NCI-H82 treated with DMSO at 0.1 percent for 48 hours (cell line): ENCODE measurements at regions not wholly inside any gene's neighbourhood (a gene's known extent, or its start where the extent isn't known, plus 50 kb on each side); places are given as distances from the start of the nearest gene placed in this dataset.
"Not testable (repeated sequence)": the region's sequence is repeated elsewhere in the genome, so short reads cannot be mapped to it uniquely, and the experiment has no call there.

Experiments
- DNase-seq: peaks from one replicate; lab custom pipeline; 2025; ENCODE audit not compliant: unreplicated experiment; lab: John Stamatoyannopoulos, UW

DNA sequence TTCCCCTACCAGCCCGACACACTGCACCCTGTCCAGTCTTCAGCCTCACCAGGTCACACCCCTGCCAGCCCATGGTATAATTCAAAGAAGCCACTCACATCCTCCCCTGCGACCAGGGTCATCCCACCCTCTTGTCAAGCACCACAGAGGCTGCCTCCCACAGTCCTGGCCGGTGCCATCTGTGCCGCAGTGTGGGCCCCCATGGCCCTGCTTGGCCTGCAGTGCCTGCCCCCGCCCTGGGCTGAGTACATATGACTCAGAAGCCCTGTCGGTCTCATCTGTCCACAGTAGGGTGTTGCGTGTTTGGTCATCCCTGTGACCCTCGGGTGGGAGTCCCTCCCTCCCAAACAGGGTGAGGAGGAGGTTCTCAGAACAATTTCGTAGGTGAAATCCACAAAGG lies 190.8 kb upstream of the AJAP1 start:
- DNase-seq = no peak

DNA sequence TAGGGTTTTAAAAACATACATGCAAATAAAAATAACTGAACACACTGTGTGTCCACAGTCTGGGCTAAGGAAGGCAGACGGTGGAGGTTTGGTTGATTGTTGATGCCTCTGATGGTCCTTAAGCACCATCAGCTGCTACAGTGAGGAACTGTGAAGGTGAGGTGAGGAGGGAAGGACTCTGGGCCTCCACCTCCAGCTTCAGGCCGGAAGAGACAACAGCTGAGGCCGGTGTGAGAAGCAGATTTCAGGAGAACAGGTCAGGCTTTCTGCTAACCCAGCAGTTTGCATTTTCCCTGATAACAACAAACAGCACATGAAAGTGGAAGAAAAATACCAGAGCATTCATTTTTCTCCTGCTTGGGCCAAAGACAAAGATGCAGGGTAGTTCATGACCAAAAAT lies 189.9 kb upstream of the AJAP1 start:
- DNase-seq = no peak

DNA sequence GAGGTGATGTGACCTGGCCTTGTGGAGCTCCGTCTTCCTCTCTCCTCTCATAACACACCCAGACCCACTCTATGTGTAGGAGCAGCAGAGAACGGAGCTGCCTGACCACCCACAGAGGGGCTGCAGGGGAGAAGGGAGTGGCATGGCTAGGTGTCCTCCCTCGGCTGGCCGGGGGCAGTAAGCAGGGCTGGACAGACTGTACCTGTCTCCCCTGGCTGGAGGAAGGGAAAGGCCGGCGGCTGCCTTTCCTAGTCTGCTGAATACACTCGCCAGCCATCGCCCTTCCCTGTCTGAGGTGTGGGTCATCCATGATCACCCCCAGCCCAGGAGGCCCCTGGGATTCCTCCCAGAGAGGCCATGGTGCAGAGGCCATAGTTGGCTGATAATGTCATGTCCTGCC lies 187.2 kb upstream of the AJAP1 start:
- no peak for DNase-seq

DNA sequence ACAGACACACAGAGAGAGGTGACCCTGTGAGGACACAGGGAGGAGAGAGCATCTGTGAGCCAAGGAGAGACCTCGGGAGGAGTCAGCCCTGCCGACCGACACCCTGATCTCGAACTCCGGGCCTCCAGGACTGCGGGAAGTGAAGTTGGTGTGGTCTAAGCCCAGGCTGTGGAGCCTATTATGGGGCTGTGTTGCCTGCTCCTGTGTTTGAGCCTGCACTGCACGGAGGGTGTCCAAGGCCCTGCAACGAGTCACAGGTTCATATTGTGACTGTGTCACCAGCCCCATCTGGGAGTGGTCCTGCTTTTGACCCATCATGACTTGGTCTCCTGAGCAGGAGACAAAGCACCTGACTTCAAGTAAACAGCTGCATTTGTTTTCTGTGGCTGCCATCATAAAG lies 186.0 kb upstream of the AJAP1 start:
- DNase-seq = no peak

DNA sequence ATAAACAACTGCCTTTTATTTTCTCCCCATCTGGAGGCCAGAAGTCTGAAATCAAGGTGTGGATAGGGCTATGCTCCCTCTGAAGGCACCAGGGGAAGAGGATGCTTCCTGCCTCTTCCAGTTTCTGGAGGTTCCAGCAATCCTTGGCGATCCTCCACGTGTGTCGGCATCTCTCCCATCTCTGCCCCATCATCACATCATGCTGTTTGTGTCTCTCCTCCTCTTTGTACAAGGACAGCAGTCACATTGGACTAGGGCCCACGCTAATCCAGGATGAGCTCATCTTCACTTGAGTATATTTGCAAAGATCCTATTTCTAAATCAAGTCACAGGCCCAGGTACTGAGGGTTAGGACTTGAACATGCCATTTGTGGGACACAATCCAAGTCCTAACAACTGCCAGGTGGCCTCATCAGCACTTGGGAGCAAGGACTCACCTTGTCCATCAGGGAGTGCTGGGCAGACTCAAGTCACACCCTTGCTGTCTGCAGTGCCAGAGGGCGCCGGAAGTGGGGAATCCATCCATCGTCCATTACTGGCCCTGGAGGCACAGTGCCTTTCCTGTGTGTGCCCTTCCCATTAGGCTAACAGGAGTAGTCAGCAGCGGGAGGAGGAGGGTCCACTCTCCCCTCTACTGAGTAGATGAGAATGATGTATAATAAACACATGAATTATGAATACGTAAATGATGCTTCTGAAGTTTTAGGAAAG lies 185.4 kb upstream of the AJAP1 start:
- DNase-seq = no peak

DNA sequence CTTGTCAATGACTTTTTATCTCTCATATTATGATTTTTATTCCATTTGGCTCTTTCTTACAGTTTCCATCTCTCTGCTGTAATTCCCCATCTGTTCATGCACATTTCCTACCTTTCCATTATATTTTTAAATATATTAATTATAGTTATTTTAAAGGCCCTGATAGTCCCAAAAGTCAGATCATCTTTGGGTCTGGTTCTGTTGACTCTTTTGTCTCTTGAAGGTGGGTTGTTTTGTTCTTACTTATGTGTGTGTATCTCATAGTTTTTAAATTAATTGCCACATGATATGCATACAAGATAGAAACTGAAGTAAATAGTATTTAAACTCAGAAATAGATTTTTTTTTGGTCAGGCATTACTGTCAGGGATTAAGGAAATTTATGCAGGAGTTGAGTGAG lies 178.0 kb upstream of the AJAP1 start:
- no peak for DNase-seq

DNA sequence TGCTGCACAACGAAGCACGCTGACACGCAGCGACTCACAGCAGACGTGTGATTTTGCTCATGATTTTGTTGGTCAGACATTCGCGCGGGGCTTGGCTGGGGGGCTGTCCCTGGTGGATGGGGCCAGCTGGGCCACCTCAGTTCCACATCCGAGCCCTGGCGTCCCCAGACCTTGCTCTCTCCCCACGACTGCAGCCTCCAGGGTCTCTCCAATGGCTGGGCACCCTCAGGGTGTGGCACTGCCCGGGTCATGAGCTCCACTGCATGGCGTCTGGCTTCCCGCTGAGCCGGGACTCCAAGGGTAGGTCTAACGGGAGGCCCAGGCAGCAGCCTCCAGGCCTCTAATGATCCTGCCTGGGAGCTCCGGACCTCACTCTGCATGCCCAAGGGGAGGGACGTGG lies 173.0 kb upstream of the AJAP1 start:
- no peak for DNase-seq

DNA sequence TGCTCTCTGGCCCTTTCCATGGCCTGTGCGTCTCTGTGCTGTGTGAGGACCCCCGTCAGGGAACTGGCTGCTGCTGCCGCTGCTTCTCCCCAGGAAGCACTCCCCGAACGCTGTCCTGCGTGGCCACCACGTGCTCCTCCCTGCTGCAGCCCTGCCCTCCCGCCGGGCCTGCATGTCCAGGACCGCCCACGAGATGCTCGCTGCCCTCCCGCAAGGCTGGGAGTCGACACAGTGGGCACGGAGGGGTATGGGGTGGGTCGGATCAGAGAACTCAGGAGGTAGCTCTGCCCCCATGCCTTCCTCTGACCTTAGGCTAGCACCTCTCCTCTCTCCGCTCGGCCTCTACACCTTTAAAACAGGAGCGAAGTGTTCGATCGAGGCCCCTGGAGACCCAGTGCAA lies 171.9 kb upstream of the AJAP1 start:
- DNase-seq = no peak

DNA sequence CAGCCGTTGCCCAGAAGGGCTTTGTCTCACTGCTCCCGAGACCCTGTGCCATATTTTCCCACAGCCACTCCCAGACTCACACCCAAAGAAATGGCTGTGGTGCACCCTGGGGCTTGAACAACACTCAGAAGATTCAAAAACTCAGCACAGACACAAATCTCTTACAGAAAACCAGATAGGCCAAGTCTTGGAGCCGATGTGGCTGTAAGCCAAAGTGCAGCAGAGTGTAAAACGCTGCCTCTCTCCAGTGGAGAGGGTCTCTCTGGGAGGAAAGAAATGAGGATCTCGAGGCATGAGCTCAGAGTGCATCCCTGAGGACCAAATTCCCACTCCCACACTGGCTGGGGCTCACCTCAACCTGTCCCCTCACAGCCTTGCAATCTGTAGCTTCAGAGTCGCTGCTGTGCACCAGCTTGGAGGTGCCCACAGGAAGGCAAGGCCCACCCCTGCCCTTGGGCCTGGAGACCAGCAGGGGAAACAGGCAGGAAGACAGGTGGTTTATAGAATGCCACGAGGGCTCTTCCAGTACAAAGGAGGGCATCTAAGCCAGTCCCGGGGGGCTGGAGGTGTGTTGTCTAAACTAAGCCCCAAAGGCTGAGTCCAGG lies 171.3 kb upstream of the AJAP1 start:
- DNase-seq = no peak

DNA sequence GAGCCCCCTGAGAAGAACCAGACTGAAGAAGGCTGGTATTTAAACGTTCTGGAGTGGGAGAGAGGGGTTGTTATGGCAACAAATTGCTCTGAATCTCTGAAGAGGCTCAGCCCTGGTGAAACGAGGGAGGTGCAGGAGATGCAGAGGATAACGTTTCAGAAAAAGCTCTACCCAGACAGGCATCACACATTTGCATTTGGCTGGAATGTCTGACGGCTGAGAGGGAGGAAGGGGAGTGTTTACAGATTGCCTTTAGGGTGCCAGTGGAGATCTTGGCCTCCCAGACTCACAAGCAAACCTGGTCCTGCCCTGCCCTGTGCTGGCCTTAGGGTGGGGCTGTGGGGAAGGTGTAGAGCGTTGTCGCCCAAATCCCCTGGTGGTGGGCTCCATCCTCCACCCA lies 169.0 kb upstream of the AJAP1 start:
- no peak for DNase-seq

DNA sequence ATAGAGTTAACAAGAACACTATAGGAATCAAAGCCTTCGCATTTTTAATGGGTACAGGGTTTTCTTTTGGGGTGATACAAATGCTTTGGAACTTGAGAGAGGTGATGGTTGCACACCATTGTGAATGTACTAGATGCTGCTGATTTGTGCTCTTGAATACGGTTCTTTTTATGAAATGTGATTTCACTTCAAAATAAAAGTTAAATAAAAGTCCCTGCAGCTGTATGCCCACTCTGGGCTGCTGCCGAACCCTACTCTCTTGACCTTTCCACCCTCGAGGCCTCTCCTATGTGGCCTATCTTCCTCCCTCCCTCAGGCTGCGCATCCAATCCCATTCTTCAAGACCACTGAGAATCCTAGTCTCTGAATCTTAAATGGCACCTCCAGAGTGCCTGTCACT lies 168.5 kb upstream of the AJAP1 start:
- DNase-seq = no peak

DNA sequence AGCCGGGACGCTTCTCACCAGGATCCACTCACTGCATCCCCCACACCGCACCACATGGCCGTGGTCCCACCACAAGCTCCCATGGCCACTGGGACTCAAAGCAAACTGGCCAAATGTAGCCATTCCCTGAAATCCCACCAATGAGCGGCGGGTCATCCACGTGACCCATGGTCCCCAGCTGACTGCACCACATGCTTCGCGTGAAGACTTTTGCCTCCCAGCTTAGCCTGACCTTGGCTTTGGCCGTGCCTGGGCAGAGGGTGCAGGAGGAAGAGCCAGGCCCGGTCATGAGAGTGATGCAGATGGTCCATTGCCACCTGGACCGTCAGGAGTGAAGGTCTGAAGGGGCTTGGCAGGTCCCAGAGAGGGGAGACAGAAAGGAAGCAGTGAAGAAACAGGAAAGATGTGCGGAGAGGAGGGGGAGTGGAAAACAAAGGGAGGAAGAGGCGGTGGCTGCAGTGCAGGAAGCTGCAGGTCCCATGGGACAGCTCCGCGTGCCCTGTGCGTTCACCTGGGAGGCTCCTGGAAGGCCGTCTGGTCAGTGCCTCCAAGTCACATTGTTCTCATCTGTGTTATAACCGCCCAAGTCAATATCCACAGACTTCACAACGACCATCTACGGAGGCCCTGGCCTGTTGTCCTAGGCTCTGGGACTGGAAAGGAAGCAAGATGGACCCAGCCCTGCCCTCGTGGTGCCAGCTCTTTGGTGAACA lies 167.8 kb upstream of the AJAP1 start:
- DNase-seq = no peak

DNA sequence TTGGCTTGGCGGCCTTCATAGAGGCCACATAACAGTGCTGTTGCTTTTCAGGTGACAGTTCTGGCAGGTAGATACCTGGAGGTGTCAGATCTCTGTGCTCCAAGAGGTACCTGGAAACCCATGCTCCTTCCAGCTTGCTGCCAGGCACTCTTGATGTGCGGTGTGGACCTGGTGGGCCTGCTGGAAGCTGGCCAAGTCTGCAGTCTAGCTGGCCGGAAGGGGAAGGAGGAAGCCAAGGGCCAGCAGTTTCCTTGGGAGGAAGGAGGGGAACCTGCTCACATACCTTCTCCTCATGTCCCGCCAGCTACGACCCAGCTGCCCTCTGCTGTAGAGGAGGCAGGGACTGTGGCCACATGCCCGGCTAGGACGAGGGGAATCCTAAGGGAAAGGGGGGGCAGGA lies 166.4 kb upstream of the AJAP1 start:
- DNase-seq = no peak

DNA sequence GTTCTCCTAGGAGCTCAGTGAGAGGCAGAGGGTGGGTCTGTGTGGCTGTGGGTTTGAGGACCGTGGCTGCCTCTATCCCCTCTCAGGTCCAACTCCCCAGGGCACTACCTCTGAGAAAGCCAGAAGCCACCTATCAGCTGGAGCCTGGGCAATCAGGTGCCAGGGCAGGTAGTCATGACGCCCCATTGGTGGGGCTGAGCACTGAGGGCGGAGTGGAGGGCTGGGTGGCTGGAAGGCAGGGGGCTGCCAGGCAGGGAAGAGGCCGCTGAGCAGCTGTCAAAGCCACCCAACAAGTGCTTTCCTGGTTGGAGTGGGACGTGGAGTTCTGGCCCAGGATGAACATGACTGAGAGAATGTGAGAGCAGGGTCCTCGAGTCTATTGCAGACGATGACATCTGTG lies 164.9 kb upstream of the AJAP1 start:
- DNase-seq = no peak

DNA sequence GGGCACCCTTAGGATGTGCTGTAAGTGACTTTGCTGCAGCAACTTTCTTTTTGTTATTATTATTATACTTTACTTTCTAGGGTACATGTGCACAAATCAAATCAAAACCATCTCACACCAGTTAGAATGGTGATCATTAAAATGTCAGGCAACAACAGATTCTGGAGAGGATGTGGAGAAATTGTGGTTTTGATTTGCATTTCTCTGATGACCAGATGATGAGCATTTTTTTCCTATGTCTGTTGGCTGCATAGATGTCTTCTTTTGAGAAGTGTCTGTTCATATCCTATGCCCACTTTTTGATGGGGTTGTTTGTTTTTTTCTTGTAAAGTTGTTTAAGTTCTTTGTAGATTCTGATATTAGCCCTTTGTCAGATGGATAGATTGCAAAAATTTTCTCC lies 164.4 kb upstream of the AJAP1 start:
- not testable (repeated sequence) for DNase-seq

DNA sequence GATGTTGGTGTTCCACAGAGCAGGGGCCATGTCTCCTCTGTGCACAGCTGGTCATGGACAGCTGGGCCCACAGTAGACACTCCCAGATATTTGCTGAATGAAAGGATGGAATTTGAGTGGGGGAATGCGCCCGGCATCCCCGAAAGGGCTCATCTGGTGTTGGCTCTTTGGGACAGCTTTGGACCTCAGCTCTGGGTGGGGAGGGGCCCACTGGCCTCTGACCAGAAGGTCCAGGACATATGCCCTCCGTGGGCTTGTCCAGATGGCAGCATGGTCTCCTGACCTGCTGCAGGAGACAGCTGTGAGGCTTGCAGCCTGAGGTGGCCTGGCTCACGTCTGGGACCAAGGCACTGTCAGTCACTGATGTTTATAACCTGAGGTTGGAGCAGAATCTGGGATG lies 160.4 kb upstream of the AJAP1 start:
- DNase-seq = no peak

DNA sequence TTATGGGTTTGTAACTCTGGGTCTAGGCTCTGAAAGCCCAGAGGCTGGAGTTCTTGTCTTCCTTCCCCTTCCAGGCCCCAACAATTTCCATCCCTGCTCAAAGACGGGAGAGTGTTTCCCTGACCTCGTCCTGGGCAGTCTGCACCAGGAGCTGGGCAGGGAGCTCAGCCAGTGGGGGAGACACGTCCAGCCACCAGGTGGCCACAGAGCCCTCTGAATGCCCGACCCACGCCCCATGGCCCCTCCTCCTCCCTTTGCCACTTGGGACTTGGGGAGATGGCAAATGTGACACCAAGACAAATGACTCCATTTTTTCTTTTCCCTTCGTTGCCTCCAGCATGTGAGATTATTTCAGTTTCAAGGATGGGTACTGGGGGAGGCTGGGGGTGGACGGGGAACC lies 159.9 kb upstream of the AJAP1 start:
- DNase-seq = no peak

DNA sequence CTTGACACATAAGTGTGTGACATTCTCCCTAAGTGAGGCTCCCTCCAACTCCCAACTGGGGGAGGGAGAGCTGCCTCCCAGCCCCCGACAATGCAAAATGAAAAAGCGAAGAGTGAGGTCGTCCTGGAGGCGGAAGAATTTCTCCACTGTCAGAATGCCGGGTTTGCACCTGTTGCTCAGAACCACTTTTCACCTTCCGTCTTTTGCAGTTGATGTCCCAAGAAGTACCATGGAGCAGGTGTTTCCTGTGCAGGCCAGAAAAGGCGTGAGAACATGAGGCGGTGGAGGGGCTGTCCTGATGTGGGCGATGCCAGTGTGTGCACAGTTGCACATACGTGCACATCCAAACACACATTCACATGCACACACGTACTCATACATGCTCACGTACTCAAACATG lies 158.6 kb upstream of the AJAP1 start:
- DNase-seq = no peak

DNA sequence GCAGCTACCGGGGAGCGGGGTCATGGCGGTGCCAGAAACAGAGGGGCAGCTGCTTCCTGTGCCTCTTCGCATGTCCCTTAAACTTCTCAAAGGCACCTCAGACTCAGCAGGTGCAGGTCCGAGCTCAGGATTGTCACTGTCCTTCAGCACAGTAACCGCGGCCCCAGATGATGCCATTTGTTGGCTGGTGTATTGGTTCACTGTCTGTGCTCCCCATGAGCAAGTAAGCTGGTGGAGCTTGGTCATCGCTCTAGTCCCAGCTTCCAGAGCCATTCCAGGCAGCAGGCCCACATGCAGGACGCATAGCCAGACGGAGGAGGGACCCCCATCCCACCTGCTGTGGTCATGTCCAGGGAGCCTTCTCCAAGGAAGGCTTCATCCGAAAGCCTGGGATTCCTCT lies 154.0 kb upstream of the AJAP1 start:
- DNase-seq = no peak

DNA sequence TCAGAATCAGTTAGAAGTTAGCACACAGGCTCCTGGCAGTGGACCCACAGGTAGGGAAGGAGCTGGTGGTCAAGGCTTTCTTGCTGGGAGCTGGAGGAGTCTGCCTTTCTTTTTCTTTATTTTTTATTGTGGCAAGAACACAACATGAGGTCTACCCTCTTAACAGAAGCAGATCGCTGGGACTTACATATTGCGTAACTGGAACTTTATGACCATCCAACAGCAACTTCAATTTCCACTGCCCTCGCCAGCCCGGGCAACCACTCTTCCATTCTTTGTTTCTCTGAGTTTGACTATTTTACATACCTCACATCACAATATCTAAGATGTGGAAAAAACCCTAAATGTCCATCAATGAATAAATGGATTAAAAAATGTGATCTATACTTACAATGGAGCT lies 147.8 kb upstream of the AJAP1 start:
- DNase-seq = no peak

DNA sequence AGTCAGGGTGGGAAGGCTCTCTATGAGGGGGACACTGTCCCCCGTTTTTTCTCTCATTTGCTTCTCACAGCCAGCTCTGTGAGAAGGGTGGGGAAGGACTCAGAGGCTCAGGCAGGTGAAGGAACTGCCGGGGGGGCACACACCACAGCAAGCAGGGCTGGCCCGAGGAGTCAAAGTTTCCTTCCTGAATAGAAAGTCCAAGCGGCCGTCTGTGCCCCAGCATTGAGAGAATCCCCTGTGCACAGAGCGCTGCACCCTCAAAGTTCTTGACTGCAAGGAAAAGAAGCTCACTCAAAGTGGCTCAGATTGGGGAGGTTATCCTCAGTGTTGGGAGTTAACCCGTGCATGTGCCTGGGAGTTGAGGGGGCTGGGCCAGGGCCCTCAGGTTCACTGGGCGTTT lies 145.2 kb upstream of the AJAP1 start:
- DNase-seq = no peak

DNA sequence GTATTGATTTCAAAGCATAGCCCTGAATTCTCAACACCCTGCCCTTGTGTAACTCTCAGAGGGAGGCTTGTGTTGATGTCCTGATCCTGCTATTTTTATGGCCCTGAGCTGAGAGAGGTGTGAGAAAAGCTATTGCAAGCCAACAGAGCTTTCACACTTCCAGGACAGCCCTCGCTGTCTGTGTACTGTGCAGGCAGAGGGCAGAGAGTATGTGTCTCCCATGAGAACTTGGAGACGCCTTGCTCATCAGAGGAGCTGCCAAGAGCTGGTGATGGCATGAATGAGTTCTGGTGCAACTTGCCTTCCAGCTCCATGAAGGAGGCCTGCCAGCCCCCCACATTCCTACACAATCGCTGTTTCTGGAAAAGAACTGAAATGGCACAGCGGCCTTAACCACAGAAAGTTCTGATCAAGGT lies 144.1 kb upstream of the AJAP1 start:
- DNase-seq = no peak

DNA sequence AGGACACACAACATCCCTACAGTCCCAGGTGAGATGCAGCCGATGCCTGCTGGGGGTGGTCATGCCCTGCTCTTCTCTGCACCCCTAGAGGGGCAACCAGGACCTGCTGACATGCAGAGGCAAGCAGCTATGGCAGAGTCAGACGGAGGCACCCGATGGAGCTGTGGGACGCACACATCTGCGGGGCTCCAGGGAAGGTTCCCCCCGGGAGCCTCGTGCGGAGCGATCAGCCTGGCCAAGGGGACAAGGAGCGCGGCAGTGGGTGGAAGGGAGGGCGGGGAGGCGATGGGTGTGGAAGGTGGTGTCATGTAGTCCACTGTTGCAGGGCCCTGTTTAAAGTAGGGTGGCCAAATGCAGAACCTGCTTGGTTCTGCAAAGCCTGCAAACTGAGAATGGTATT lies 143.0 kb upstream of the AJAP1 start:
- DNase-seq = no peak
